ENCODE measurements at regions not wholly inside any gene's neighbourhood (a gene's known extent, or its start where the extent isn't known, plus 50 kb on each side); places are given as distances from the start of the nearest gene placed in this dataset.
"Not testable (repeated sequence)": the region's sequence is repeated elsewhere in the genome, so short reads cannot be mapped to it uniquely, and the experiment has no call there.

DNA sequence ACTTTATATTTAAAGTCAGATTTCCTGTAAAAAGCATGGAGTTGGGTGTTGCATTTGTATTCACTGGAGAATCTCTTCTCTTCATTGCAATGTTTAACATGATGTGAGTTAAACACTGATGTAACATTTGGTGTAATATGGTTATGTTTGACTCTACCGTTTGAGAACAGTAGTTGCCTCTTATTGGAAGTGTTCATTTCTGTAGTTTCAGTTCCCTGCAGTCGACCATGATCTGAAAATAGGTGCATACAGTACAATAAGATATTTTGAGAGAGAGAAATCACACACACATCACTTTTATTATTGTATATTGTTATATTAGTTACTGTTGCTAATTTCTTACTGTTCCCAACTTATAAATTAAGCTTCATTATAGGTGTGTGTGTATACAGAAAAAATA, 105.2 kb upstream of the SPACA7 start:
- TF ChIP-seq EZH2 (IDR thresholded peaks at IDR 0.05; ENCODE audit: insufficient read depth, poor library complexity, severe bottlenecking) (no peak), EZH2phosphoT487 (IDR thresholded peaks at IDR 0.05; ENCODE audit: insufficient read depth, low read depth) (no peak)
- no peaks in the 10 kb centered on the region for H3F3A ChIP-seq (ENCODE audit: insufficient read depth)
- no peaks in the 10 kb centered on the region for H4K20me1 ChIP-seq (ENCODE audit: insufficient read depth)
- no peaks in the 10 kb centered on the region for H3K9me2 ChIP-seq (ENCODE audit: insufficient read depth)
- no peaks in the 10 kb centered on the region for H3K79me2 ChIP-seq (ENCODE audit: insufficient read depth)
- no peaks in the 10 kb centered on the region for H3K9me3 ChIP-seq (ENCODE audit: low read depth)
- H3K4me2 ChIP-seq (ENCODE audit: unreplicated experiment) = no peak overlapping the region
- no peak overlapping the region for H3K4me3 ChIP-seq
- H3K36me3 ChIP-seq (ENCODE audit: low read depth) = no peaks in the 10 kb centered on the region
- 4 to 6% methylated on average over 2 of the region's 2 CpGs for WGBS, 2 experiments (ENCODE audit: low coverage in 1 of 2, low lambda C conversion rate in 2 of 2, missing lambda C conversion rate in 2 of 2)
- in situ Hi-C loops (cut with MboI) = loop anchor here (10.0 kb wide), 1 partner anchor 54 kb away; no protein-coding TSS in a partner anchor
- no peak for DNase-seq
- H3K27me3 ChIP-seq (replicated peaks; ENCODE audit: insufficient read depth) = no peaks in the 10 kb centered on the region
- H3K9ac ChIP-seq = no peak overlapping the region
- no peak overlapping the region for H2AFZ ChIP-seq
- H3K4me1 ChIP-seq (ENCODE audit: insufficient read depth) = no peaks in the 10 kb centered on the region
- H3K27ac ChIP-seq = no peak overlapping the region

DNA sequence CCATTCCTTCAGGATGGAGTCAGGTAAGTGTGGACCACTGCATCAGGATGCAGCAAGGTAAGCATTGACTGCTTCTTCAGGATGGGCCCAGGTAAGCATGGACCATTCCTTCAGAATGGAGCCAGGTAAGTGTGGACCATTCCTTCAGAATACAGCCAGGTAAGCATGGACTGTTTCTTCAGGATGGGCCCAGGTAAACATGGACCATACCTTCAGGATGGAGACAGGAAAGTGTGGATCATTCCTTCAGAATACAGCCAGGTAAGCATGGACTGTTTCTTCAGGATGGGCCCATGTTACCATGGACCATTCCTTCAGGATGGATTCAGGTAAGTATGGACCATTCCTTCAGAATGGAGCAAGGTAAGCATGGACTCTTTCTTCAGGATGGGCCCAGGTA, 89.4 kb upstream of the SPACA7 start:
- H3F3A ChIP-seq (ENCODE audit: insufficient read depth); H3K4me2 ChIP-seq (ENCODE audit: unreplicated experiment); H3K9ac ChIP-seq; H3K9me3 ChIP-seq (ENCODE audit: low read depth); H3K79me2 ChIP-seq (ENCODE audit: insufficient read depth); H3K27me3 ChIP-seq (replicated peaks; ENCODE audit: insufficient read depth); H4K20me1 ChIP-seq (ENCODE audit: insufficient read depth); DNase-seq; H3K36me3 ChIP-seq (ENCODE audit: low read depth); H3K4me3 ChIP-seq; H2AFZ ChIP-seq; H3K27ac ChIP-seq; H3K9me2 ChIP-seq (ENCODE audit: insufficient read depth); in situ Hi-C loops (cut with MboI); H3K4me1 ChIP-seq (ENCODE audit: insufficient read depth): not testable (repeated sequence)

DNA sequence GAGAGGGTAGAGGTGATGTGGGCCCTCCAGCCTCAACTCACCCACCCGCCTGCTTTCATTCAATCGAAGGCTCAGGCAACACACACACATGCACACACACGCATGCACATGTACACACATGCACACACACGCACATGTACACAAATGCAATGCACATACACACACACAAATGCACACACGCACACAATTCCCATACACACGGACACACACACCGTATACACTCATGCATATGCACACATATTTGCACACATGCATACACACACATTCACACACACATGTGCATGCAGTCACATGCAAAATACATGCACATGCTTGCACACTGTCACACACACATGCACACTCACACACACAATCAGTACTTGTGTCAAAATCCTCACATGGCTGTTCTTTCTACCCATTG, 55.9 kb upstream of the SPACA7 start:
- no peak overlapping the region for H2AFZ ChIP-seq
- 47 to 49% methylated on average over 6 to 7 of the region's 7 CpGs for WGBS, 2 experiments (ENCODE audit: low coverage in 1 of 2, low lambda C conversion rate in 2 of 2, missing lambda C conversion rate in 2 of 2)
- no peak for DNase-seq
- no peaks in the 10 kb centered on the region for H3K4me1 ChIP-seq (ENCODE audit: insufficient read depth)
- H4K20me1 ChIP-seq (ENCODE audit: insufficient read depth) = no peaks in the 10 kb centered on the region
- H3K4me2 ChIP-seq (ENCODE audit: unreplicated experiment) = no peak overlapping the region
- no peak overlapping the region for H3K9ac ChIP-seq
- H3F3A ChIP-seq (ENCODE audit: insufficient read depth) = no peaks in the 10 kb centered on the region
- no peaks in the 10 kb centered on the region for H3K36me3 ChIP-seq (ENCODE audit: low read depth)
- H3K27ac ChIP-seq = no peak overlapping the region
- H3K9me3 ChIP-seq (ENCODE audit: low read depth) = no peaks in the 10 kb centered on the region
- no peaks in the 10 kb centered on the region for H3K27me3 ChIP-seq (replicated peaks; ENCODE audit: insufficient read depth)
- in situ Hi-C loops (cut with MboI) = loop anchor here (10.0 kb wide), 1 partner anchor 46 kb away; no protein-coding TSS in a partner anchor
- H3K4me3 ChIP-seq = no peak overlapping the region
- H3K9me2 ChIP-seq (ENCODE audit: insufficient read depth) = no peaks in the 10 kb centered on the region
- no peaks in the 10 kb centered on the region for H3K79me2 ChIP-seq (ENCODE audit: insufficient read depth)
- TF ChIP-seq EZH2 (IDR thresholded peaks at IDR 0.05; ENCODE audit: insufficient read depth, poor library complexity, severe bottlenecking) = no peak
- TF ChIP-seq EZH2phosphoT487 (IDR thresholded peaks at IDR 0.05; ENCODE audit: insufficient read depth, low read depth) = no peak

DNA sequence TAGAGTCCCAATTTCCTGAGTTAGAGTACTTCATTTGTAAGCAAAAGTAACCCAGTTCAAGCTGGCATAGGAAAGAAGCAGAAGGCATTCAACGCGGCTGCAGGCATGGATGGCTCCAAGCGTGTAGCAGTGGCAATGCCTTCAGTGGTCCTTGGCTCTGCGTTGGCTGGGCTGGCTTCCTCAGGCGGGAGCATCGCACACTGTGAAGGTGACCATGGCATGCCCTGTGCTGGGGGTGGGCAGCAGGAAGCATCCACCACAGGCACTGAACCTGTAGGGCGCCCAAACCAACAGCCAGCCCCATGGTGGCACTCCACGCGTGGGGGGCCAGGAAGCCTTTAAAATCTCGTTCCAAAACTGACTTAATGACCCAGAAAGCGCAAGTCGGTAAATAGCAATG, 53.6 kb upstream of the SPACA7 start:
- H2AFZ ChIP-seq = no peak overlapping the region
- 44 to 47% methylated on average over 12 of the region's 12 CpGs for WGBS, 2 experiments (ENCODE audit: low coverage in 1 of 2, low lambda C conversion rate in 2 of 2, missing lambda C conversion rate in 2 of 2)
- no peaks in the 10 kb centered on the region for H4K20me1 ChIP-seq (ENCODE audit: insufficient read depth)
- in situ Hi-C loops (cut with MboI) = loop anchor here (10.0 kb wide), 1 partner anchor 48 kb away; no protein-coding TSS in a partner anchor
- no peak overlapping the region for H3K4me2 ChIP-seq (ENCODE audit: unreplicated experiment)
- H3F3A ChIP-seq (ENCODE audit: insufficient read depth) = no peaks in the 10 kb centered on the region
- H3K79me2 ChIP-seq (ENCODE audit: insufficient read depth) = no peaks in the 10 kb centered on the region
- no peak for DNase-seq
- no peaks in the 10 kb centered on the region for H3K36me3 ChIP-seq (ENCODE audit: low read depth)
- TF ChIP-seq EZH2phosphoT487 (IDR thresholded peaks at IDR 0.05; ENCODE audit: insufficient read depth, low read depth) = no peak
- TF ChIP-seq EZH2 (IDR thresholded peaks at IDR 0.05; ENCODE audit: insufficient read depth, poor library complexity, severe bottlenecking) = no peak
- no peak overlapping the region for H3K4me3 ChIP-seq
- H3K27me3 ChIP-seq (replicated peaks; ENCODE audit: insufficient read depth) = no peaks in the 10 kb centered on the region
- no peaks in the 10 kb centered on the region for H3K9me2 ChIP-seq (ENCODE audit: insufficient read depth)
- H3K4me1 ChIP-seq (ENCODE audit: insufficient read depth) = no peaks in the 10 kb centered on the region
- no peaks in the 10 kb centered on the region for H3K9me3 ChIP-seq (ENCODE audit: low read depth)
- H3K27ac ChIP-seq = no peak overlapping the region
- no peak overlapping the region for H3K9ac ChIP-seq

DNA sequence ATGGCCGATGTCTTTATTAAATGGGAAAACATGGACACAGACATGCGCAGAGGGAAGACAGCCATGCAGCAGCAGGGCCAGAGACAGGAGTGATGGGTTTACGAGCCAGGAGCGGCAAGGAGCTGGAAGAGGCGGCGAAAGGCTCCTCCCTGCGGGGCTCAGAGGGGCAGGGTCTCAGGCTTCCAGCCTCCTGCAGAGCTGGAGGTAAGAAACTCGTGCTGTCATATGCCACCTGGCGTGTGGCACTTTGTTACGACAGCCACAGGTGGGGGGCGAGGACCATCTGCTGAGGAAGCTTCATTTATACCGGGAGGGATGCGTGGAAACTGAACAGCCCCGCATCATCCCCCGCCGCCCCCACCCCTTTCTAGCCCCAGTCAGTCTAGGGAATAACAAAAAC, 52.0 kb upstream of the SPACA7 start:
- Histone ChIP-seq H2AFZ (no peak overlapping the region), H3F3A (ENCODE audit: insufficient read depth) (no peaks in the 10 kb centered on the region), H3K4me1 (ENCODE audit: insufficient read depth) (no peaks in the 10 kb centered on the region), H3K9ac (no peak overlapping the region), H3K9me2 (ENCODE audit: insufficient read depth) (no peaks in the 10 kb centered on the region), H3K9me3 (ENCODE audit: low read depth) (no peaks in the 10 kb centered on the region), H3K4me2 (ENCODE audit: unreplicated experiment) (no peak overlapping the region), H3K36me3 (ENCODE audit: low read depth) (no peaks in the 10 kb centered on the region), H3K79me2 (ENCODE audit: insufficient read depth) (no peaks in the 10 kb centered on the region), H4K20me1 (ENCODE audit: insufficient read depth) (no peaks in the 10 kb centered on the region), H3K27me3 (replicated peaks; ENCODE audit: insufficient read depth) (no peaks in the 10 kb centered on the region), H3K27ac (no peak overlapping the region), H3K4me3 (no peak overlapping the region)
- 20 to 22% methylated on average over 16 of the region's 16 CpGs for WGBS, 2 experiments (ENCODE audit: low coverage in 1 of 2, low lambda C conversion rate in 2 of 2, missing lambda C conversion rate in 2 of 2)
- TF ChIP-seq EZH2phosphoT487 (IDR thresholded peaks at IDR 0.05; ENCODE audit: insufficient read depth, low read depth) (no peak), EZH2 (IDR thresholded peaks at IDR 0.05; ENCODE audit: insufficient read depth, poor library complexity, severe bottlenecking) (no peak)
- in situ Hi-C loops (cut with MboI) = loop anchor here (10.0 kb wide), 1 partner anchor 49 kb away; no protein-coding TSS in a partner anchor
- DNase-seq = no peak
